Fibroblast of villous mesenchyme (primary cell): ENCODE measurements at regions not wholly inside any gene's neighbourhood (a gene's known extent, or its start where the extent isn't known, plus 50 kb on each side); places are given as distances from the start of the nearest gene placed in this dataset.

ENCODE experiments used
- DNase-seq: peaks from one replicate; pipeline ENCODE4 v3.0.0-alpha.2; 2010; ENCODE audit warnings: low read depth
- H3K4me3 ChIP-seq: 2 replicates; pipeline ENCODE4 v1.5.1; 2011; ENCODE audit warnings: low read depth, mild to moderate bottlenecking, low read length
- TF ChIP-seq, protein P1 (sequence below): IDR thresholded peaks from 2 replicates; pipeline ENCODE4 v1.5.1; 2012; ENCODE audit warnings: low read depth, mild to moderate bottlenecking, low read length; ENCODE audit not compliant: insufficient read depth

DNA sequence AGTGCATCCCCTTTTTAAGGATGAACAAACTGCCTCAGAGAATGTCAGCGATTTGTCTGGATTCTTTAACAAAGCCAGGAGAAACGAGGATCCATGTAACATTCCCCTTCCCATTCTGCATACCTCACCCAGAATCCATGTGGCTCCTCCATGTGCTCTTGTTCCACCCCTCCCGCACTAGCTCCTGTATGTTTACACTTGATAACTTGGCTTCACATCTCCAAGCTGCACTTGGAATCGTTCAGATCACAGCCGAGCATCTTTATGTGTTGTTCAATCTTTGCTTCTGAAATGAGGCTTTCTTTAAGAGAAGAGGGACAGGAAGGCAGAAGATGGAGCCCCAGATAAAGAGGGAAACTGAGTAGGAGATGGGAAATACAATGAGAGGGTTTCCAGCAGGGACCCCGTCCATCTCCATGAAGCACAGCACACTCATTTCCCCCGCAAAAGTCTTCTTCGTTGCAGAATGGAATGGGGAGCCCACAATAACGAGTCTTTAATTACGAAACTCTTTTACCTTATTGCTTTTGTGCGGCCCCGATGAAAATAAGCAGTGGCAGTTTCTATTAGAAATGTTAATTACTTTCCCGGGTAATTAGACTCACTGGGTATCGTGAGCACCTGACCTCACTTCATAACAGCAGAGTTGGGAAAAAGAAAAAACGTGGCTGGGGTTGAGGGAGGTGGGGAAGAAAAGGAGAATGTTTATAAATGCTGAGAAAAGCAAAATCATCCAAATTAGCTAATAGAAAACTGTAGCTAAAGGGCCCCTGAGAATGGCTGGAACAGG, 96.8 kb upstream of the ISX start:
- TF ChIP-seq, protein P1, sequence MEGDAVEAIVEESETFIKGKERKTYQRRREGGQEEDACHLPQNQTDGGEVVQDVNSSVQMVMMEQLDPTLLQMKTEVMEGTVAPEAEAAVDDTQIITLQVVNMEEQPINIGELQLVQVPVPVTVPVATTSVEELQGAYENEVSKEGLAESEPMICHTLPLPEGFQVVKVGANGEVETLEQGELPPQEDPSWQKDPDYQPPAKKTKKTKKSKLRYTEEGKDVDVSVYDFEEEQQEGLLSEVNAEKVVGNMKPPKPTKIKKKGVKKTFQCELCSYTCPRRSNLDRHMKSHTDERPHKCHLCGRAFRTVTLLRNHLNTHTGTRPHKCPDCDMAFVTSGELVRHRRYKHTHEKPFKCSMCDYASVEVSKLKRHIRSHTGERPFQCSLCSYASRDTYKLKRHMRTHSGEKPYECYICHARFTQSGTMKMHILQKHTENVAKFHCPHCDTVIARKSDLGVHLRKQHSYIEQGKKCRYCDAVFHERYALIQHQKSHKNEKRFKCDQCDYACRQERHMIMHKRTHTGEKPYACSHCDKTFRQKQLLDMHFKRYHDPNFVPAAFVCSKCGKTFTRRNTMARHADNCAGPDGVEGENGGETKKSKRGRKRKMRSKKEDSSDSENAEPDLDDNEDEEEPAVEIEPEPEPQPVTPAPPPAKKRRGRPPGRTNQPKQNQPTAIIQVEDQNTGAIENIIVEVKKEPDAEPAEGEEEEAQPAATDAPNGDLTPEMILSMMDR: no peak
- DNase-seq: no peak
- no peak overlapping the region for H3K4me3 ChIP-seq

GRCh38 chr22:34971456-34971855, 94.5 kb upstream of the ISX start:
- TF ChIP-seq, protein P1: no peak
- DNase-seq: no peak
- H3K4me3 ChIP-seq: no peak overlapping the region

- no peak overlapping the region for H3K4me3 ChIP-seq
- TF ChIP-seq, protein P1: no peak
- DNase-seq: no peak
Measured at GRCh38 chr22:34972191-34972897, 93.6 kb upstream of the ISX start.

GRCh38 chr22:34973016-34973415, 92.9 kb upstream of the ISX start:
- H3K4me3 ChIP-seq: no peak overlapping the region
- TF ChIP-seq, protein P1: no peak
- DNase-seq: no peak

- H3K4me3 ChIP-seq: no peak overlapping the region
- TF ChIP-seq, protein P1: no peak
- DNase-seq: no peak
Measured at GRCh38 chr22:34973926-34974325, 92.0 kb upstream of the ISX start.

DNA sequence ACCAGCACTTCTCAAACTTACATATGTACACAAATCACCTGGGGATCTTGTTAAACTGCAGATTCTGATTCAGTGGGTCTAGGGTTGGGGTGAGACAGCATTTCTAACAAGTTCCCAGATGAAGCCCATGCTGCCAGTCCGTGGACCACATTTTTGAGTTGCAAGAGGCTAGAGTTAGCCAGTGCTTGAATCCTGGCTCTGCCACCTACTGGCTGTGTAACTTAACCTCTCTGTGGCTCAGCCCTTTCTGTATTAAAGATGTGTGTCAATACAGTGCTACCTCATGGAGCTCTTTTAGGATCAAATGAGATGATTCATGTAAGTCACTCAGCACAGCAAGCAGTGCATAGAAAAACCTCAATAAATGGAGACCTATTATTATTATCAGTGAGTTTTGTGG, 90.2 kb upstream of the ISX start:
- TF ChIP-seq, protein P1: no peak
- DNase-seq: no peak
- H3K4me3 ChIP-seq: no peak overlapping the region

DNA sequence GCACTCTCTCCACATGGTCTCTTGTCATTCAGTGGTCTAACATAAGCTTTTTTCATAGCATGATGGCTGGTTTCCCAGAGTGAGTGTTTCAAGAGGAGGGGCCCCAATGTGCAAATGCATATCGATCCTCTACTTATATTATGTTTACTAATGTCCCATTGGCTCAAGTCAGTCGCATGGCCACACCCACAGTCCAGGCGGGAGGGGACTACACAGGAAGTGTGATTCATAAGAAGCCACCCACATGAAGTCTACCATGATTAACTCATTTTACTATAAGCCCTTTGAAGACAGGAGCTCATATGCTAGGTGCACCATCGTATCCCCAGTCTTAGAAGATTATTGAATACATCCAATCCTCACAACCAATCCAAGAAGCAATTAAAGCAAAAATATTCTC, 89.5 kb upstream of the ISX start:
- TF ChIP-seq, protein P1: no peak
- no peak for DNase-seq
- H3K4me3 ChIP-seq: no peak overlapping the region
